ENCODE measurements at regions not wholly inside any gene's neighbourhood (a gene's known extent, or its start where the extent isn't known, plus 50 kb on each side); places are given as distances from the start of the nearest gene placed in this dataset.
A peak's percentile ranks its signal among the peaks of the same experiment; 100 is the strongest.

- DNase-seq, result no peak
Observed at GRCh38 chr13:64847767-64848166, 2382.4 kb downstream of the PCDH9 start.

GRCh38 chr13:64845110-64845509, 2385.0 kb downstream of the PCDH9 start:
- DNase-seq, result no peak

GRCh38 chr13:64819081-64819480, 2411.1 kb downstream of the PCDH9 start:
- DNase-seq, result no peak

- no peak for DNase-seq
Observed at GRCh38 chr13:64817691-64818090, 2412.4 kb downstream of the PCDH9 start.

GRCh38 chr13:64810750-64811149, 2419.4 kb downstream of the PCDH9 start:
- DNase-seq, result no peak

GRCh38 chr13:64808704-64809103, 2421.4 kb downstream of the PCDH9 start:
- no peak for DNase-seq

GRCh38 chr13:64801768-64802167, 2428.4 kb downstream of the PCDH9 start:
- no peak for DNase-seq

GRCh38 chr13:64798422-64798821, 2431.7 kb downstream of the PCDH9 start:
- DNase-seq, result no peak

GRCh38 chr13:64793592-64793991, 2436.5 kb downstream of the PCDH9 start:
- no peak for DNase-seq

GRCh38 chr13:64793131-64793530, 2437.0 kb downstream of the PCDH9 start:
- DNase-seq, result no peak

- no peak for DNase-seq
Observed at GRCh38 chr13:64791373-64791772, 2438.8 kb downstream of the PCDH9 start.

- no peak for DNase-seq
Observed at GRCh38 chr13:64782466-64782865, 2447.7 kb downstream of the PCDH9 start.

- no peak for DNase-seq
Observed at GRCh38 chr13:64778002-64778401, 2452.1 kb downstream of the PCDH9 start.

GRCh38 chr13:64774915-64775314, 2455.2 kb downstream of the PCDH9 start:
- DNase-seq, result no peak

GRCh38 chr13:64770743-64771142, 2459.4 kb downstream of the PCDH9 start:
- DNase-seq, result no peak

GRCh38 chr13:64767054-64767453, 2463.1 kb downstream of the PCDH9 start:
- peak; percentile 0 for DNase-seq

GRCh38 chr13:64765636-64766035, 2464.5 kb downstream of the PCDH9 start:
- DNase-seq, result no peak

GRCh38 chr13:64758521-64759244, 2471.5 kb downstream of the PCDH9 start:
- DNase-seq, result no peak

- DNase-seq, result no peak
Observed at GRCh38 chr13:64756621-64757020, 2473.5 kb downstream of the PCDH9 start.

GRCh38 chr13:64755961-64756360, 2474.2 kb downstream of the PCDH9 start:
- no peak for DNase-seq

- no peak for DNase-seq
Observed at GRCh38 chr13:64753233-64754000, 2476.7 kb downstream of the PCDH9 start.

GRCh38 chr13:64749301-64749700, 2480.8 kb downstream of the PCDH9 start:
- DNase-seq, result no peak

GRCh38 chr13:64746845-64747244, 2483.3 kb downstream of the PCDH9 start:
- no peak for DNase-seq

- DNase-seq, result no peak
Observed at GRCh38 chr13:64740493-64740892, 2489.6 kb downstream of the PCDH9 start.

GRCh38 chr13:64725492-64725891, 2504.6 kb downstream of the PCDH9 start:
- DNase-seq, result no peak

Measured in NCI-H1694 (cell line).